ENCODE measurements at regions not wholly inside any gene's neighbourhood (a gene's known extent, or its start where the extent isn't known, plus 50 kb on each side); places are given as distances from the start of the nearest gene placed in this dataset.

DNA sequence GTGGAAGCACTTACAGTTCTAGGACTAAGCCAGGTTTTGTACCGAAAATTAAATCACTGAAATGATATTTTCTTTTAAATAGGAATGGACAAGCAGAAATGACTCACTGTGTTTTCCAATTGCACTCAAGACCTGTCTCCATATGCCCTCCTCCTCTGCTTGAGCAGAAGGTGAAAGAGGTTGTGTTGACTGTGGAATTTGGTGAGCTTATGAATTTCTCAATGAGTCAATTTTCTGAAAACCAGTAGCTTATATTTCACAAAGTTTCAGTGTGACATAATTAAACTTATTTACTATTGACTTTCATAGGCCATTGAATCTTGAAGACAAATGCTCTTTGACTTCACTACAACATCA lies 249.9 kb downstream of the NPR3 start:
- TF ChIP-seq CTCF (IDR thresholded peaks at IDR 0.05; ENCODE audit: poor library complexity, severe bottlenecking), result no peak
- TF ChIP-seq REST (IDR thresholded peaks at IDR 0.05; ENCODE audit: borderline replicate concordance), result no peak
- no peak for TF ChIP-seq SMC3 (conservative IDR thresholded peaks at IDR 0.05; ENCODE audit: poor library complexity)
- TF ChIP-seq RAD21 (conservative IDR thresholded peaks at IDR 0.05), result no peak
- no peak for TF ChIP-seq EZH2 (IDR thresholded peaks at IDR 0.05; ENCODE audit: borderline replicate concordance, insufficient read depth, low read length, poor library complexity, severe bottlenecking)
- TF ChIP-seq TAF1 (IDR thresholded peaks at IDR 0.05; ENCODE audit: low read depth), result no peak

Data from neural cell (in vitro differentiated cells).